ENCODE measurements at regions not wholly inside any gene's neighbourhood (a gene's known extent, or its start where the extent isn't known, plus 50 kb on each side); places are given as distances from the start of the nearest gene placed in this dataset.

DNA sequence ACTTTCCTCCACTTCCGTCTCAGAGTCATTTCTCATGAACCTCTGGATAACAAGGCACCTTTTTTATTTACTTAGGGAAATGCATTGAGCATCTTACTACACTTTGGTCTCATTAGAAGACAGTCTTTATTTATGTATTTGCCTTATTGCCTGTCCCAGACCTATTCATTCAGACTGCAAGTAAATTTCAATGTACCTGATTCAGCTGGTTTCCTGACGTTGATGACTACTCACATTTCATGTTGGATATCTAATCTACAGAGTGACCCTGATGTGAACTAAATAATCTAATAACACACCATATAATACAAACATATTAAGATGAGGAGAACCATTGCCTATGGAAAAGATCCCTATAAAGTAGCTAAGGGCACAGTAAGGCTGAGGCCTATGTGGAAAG is 267.7 kb downstream of the SLC6A15 start:
- H2BK15ac ChIP-seq (ENCODE audit: low read depth, low read length): no peak overlapping the region
- no peak overlapping the region for H3K4me2 ChIP-seq (ENCODE audit: low read depth, low read length)
- WGBS, 2 experiments (ENCODE audit: extremely low coverage in 2 of 2, insufficient read length in 1 of 2): no CpG with 5 or more reads among the region's 2 CpGs
- ATAC-seq (ENCODE audit: low read depth): no peak
- H3K9ac ChIP-seq (ENCODE audit: low read depth, low read length): no peak overlapping the region
- DNase-seq: no peak
- H3K27me3 ChIP-seq (ENCODE audit: control insufficient read depth, insufficient read depth, low read length): no peaks in the 10 kb centered on the region
- BruUV-seq (replicated peaks): no TSS peak
- no peaks in the 10 kb centered on the region for H3K4me1 ChIP-seq (ENCODE audit: control insufficient read depth, insufficient read depth, low read length)
- no peak overlapping the region for H3K23ac ChIP-seq (ENCODE audit: low read depth, low read length)
- H3K36me3 ChIP-seq (ENCODE audit: control insufficient read depth, insufficient read depth, low read length): no peaks in the 10 kb centered on the region
- no peak overlapping the region for H4K91ac ChIP-seq (ENCODE audit: insufficient read depth, low read depth, low read length)
- H2AK5ac ChIP-seq (ENCODE audit: low read depth, low read length): no peak overlapping the region
- no peak overlapping the region for H3K4me3 ChIP-seq (ENCODE audit: insufficient read depth, low read depth, low read length)
- POLR2A ChIA-PET (ENCODE audit: unreplicated experiment): no interaction called here
- H4K20me1 ChIP-seq (ENCODE audit: insufficient read depth, low read length): no peaks in the 10 kb centered on the region
- no peak overlapping the region for H3K14ac ChIP-seq (replicated peaks; ENCODE audit: low read depth, low read length)
- H2AK9ac ChIP-seq (replicated peaks; ENCODE audit: low read depth, low read length, poor library complexity): no peak overlapping the region
- H2AFZ ChIP-seq (replicated peaks; ENCODE audit: low read length, poor library complexity): no peak overlapping the region
- H3K79me1 ChIP-seq (ENCODE audit: low read depth in 1 of 2, low read length in 2 of 2): no peaks in the 10 kb centered on the region
- H3K27ac ChIP-seq (ENCODE audit: insufficient read depth, low read length): no peak overlapping the region
- in situ Hi-C loops (cut with MboI; ENCODE audit: low sequenced_read_pairs): no loop called here
- TF ChIP-seq CEBPB (IDR thresholded peaks at IDR 0.05; ENCODE audit: low read depth, low read length): no peak
- no peak for TF ChIP-seq POLR2A (IDR thresholded peaks at IDR 0.05; ENCODE audit: low read depth, low read length)
- TF ChIP-seq, protein P1, sequence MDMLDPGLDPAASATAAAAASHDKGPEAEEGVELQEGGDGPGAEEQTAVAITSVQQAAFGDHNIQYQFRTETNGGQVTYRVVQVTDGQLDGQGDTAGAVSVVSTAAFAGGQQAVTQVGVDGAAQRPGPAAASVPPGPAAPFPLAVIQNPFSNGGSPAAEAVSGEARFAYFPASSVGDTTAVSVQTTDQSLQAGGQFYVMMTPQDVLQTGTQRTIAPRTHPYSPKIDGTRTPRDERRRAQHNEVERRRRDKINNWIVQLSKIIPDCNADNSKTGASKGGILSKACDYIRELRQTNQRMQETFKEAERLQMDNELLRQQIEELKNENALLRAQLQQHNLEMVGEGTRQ (IDR thresholded peaks at IDR 0.05; ENCODE audit: low read depth, low read length): no peak
- no peak for TF ChIP-seq RFX5 (IDR thresholded peaks at IDR 0.05; ENCODE audit: low read depth, low read length)
- TF ChIP-seq NFE2L2 (IDR thresholded peaks at IDR 0.05; ENCODE audit: low read depth, low read length): no peak
- TF ChIP-seq MAFK (IDR thresholded peaks at IDR 0.05; ENCODE audit: low read depth, low read length): no peak
- no peak for TF ChIP-seq CHD1 (IDR thresholded peaks at IDR 0.05; ENCODE audit: low read depth, low read length)
- TF ChIP-seq RCOR1 (IDR thresholded peaks at IDR 0.05; ENCODE audit: insufficient replicate concordance, low read length): no peak
- dilution Hi-C loops (cut with HindIII; ENCODE audit: low sequenced_read_pairs, unreplicated experiment): no loop called here
- no peak overlapping the region for H2BK120ac ChIP-seq (ENCODE audit: low read depth, low read length)
- no peak overlapping the region for H2BK5ac ChIP-seq (ENCODE audit: low read depth, low read length, poor library complexity, severe bottlenecking)
- H3K9me1 ChIP-seq (ENCODE audit: insufficient read depth, low read length): no peaks in the 10 kb centered on the region
- no peak overlapping the region for H3K56ac ChIP-seq (ENCODE audit: extremely low read depth, insufficient read depth, low read length)
- H3K18ac ChIP-seq (ENCODE audit: low read depth, low read length): no peak overlapping the region
- CTCF ChIA-PET: no interaction called here
- H2BK20ac ChIP-seq (ENCODE audit: low read depth, low read length): no peak overlapping the region
- intact Hi-C loops (cut with micrococcal nuclease): no loop called here
- no peak overlapping the region for H4K8ac ChIP-seq (ENCODE audit: low read depth in 2 of 2, low read length in 2 of 2)
- no peak overlapping the region for H4K5ac ChIP-seq (ENCODE audit: low read depth, low read length)
- H3K4ac ChIP-seq (ENCODE audit: low read depth, low read length): no peak overlapping the region
- H3K9me3 ChIP-seq (ENCODE audit: control insufficient read depth, insufficient read depth, low read length): no peaks in the 10 kb centered on the region

All from IMR-90 (cell line).